SK-N-MC (cell line): ENCODE measurements at regions not wholly inside any gene's neighbourhood (a gene's known extent, or its start where the extent isn't known, plus 50 kb on each side); places are given as distances from the start of the nearest gene placed in this dataset.

ENCODE experiments used
- EZH2 ChIP-seq: fragments of 200-600 bp; sonication (generic); IDR thresholded peaks from one replicate; pipeline ENCODE4 v1.6.1; 2017; ENCODE audit warnings: antibody characterized with exemption
- FOXP2 ChIP-seq: optimal IDR thresholded peaks from 2 replicates; pipeline ENCODE3; 2011; ENCODE audit warnings: mild to moderate bottlenecking, moderate library complexity; ENCODE audit not compliant: insufficient read depth; ENCODE audit errors: extremely low read length, control extremely low read depth
- POLR2AphosphoS5 ChIP-seq: IDR thresholded peaks from 2 replicates; pipeline ENCODE4 v1.6.1; 2012; ENCODE audit warnings: mild to moderate bottlenecking, low read depth, low read length, borderline replicate concordance

DNA sequence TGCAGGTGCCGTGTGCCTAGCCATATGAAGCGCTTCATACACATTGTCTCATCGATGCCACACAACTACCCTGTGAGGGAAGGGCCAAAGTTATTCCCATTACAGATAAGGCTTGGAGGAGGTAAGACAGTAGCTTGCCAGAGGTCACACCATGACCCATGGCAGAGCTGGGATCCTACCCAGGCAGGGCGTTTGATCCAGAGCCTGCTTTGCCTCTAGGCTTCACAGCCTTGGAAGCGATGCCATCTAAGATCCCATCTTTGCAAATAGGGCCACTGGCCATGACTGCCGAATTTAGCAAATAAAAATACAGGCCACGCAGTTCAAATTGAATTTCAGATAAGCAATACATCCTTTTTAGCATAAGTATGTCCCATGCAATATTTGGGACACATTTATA, 358.2 kb downstream of the BCOR start:
- no peak for TF ChIP-seq EZH2
- no peak for TF ChIP-seq POLR2AphosphoS5
- TF ChIP-seq FOXP2 = no peak
